GM23248 (cell line): ENCODE measurements at regions not wholly inside any gene's neighbourhood (a gene's known extent, or its start where the extent isn't known, plus 50 kb on each side); places are given as distances from the start of the nearest gene placed in this dataset.

Experiments
- EZH2 ChIP-seq: fragments of 200-600 bp; sonication (generic); IDR thresholded peaks from 2 replicates; pipeline ENCODE4 v1.6.1; 2018; ENCODE audit warnings: antibody characterized with exemption, mild to moderate bottlenecking; ENCODE audit not compliant: insufficient read depth, poor library complexity, severe bottlenecking
- EZH2phosphoT487 ChIP-seq: fragments of 200-600 bp; sonication (generic); IDR thresholded peaks from 2 replicates; pipeline ENCODE4 v1.6.1; 2018; ENCODE audit warnings: antibody characterized with exemption, moderate library complexity, mild to moderate bottlenecking, low read depth; ENCODE audit not compliant: insufficient read depth

- TF ChIP-seq EZH2, result no peak
- no peak for TF ChIP-seq EZH2phosphoT487
Measured at GRCh38 chr3:106193876-106194275, 325.1 kb upstream of the CBLB start.
